Neutrophil (primary cell): ENCODE measurements at regions not wholly inside any gene's neighbourhood (a gene's known extent, or its start where the extent isn't known, plus 50 kb on each side); places are given as distances from the start of the nearest gene placed in this dataset.

Experiments
- H3K27ac ChIP-seq: fragments of 200-600 bp; sonication (generic); 2 replicates; pipeline ENCODE4 v1.5.1; 2016; ENCODE audit warnings: mild to moderate bottlenecking, moderate library complexity
- H3K27me3 ChIP-seq: fragments of 200-600 bp; sonication (generic); 2 replicates; pipeline ENCODE4 v1.6.0; 2016; ENCODE audit warnings: mild to moderate bottlenecking
- H3K36me3 ChIP-seq: fragments of 200-600 bp; sonication (generic); 2 replicates; pipeline ENCODE4 v1.5.1; 2017
- H3K4me1 ChIP-seq, 2 experiments: fragments of 200-600 bp in 1 of 2; sonication (generic) in 1 of 2; 1 replicate in 1 of 2; 2 replicates in 1 of 2; pipeline versions ENCODE4 v1.5.1 to v1.6.1; 2013 to 2016; ENCODE audit warnings: low read depth in 1 of 2, low read length in 1 of 2, mild to moderate bottlenecking in 1 of 2, moderate library complexity in 1 of 2; ENCODE audit not compliant: control insufficient read depth in 1 of 2, insufficient read depth in 1 of 2
- H3K4me3 ChIP-seq, 2 experiments: fragments of 200-600 bp in 1 of 2; sonication (generic) in 1 of 2; 1 replicate in 1 of 2; 2 replicates in 1 of 2; pipeline ENCODE4 v1.5.1; 2013 to 2016; ENCODE audit warnings: low read depth in 1 of 2, low read length in 1 of 2, mild to moderate bottlenecking in 1 of 2, moderate library complexity in 1 of 2
- H3K9me3 ChIP-seq: fragments of 200-600 bp; sonication (generic); 2 replicates; pipeline ENCODE4 v1.5.1; 2016
- TF ChIP-seq, protein P1 (sequence below): fragments of 200-600 bp; sonication (generic); IDR thresholded peaks from 2 replicates; pipeline ENCODE4 v1.5.1; 2016; ENCODE audit warnings: antibody characterized with exemption

DNA sequence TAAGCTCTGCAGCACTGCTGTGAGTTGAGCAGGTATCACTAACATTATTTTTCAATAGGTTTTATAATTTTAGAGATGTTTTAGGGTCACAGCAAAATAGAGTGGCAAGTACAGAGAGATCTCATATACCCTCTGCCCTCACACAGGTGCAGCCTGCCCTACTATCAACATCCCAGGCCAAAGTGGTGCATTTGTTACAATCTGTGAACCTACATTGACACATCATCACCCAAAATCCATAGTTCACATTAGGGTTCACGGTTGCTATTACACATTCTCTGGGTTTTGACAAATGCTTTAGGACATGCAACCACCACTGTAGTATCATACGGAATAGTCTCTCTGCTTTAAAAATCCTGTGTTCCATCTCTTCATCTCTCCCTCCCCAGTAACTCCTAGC, 173.1 kb downstream of the DHX15 start:
- Histone ChIP-seq H3K4me1 (no peaks in the 10 kb centered on the region), H3K27me3 (peaks cover 14% of the 10 kb centered on the region), H3K27ac (no peak overlapping the region), H3K9me3 (no peaks in the 10 kb centered on the region), H3K4me3 (no peak overlapping the region), H3K36me3 (no peaks in the 10 kb centered on the region)
- TF ChIP-seq, protein P1, sequence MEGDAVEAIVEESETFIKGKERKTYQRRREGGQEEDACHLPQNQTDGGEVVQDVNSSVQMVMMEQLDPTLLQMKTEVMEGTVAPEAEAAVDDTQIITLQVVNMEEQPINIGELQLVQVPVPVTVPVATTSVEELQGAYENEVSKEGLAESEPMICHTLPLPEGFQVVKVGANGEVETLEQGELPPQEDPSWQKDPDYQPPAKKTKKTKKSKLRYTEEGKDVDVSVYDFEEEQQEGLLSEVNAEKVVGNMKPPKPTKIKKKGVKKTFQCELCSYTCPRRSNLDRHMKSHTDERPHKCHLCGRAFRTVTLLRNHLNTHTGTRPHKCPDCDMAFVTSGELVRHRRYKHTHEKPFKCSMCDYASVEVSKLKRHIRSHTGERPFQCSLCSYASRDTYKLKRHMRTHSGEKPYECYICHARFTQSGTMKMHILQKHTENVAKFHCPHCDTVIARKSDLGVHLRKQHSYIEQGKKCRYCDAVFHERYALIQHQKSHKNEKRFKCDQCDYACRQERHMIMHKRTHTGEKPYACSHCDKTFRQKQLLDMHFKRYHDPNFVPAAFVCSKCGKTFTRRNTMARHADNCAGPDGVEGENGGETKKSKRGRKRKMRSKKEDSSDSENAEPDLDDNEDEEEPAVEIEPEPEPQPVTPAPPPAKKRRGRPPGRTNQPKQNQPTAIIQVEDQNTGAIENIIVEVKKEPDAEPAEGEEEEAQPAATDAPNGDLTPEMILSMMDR = no peak

- Histone ChIP-seq H3K36me3 (no peaks in the 10 kb centered on the region), H3K9me3 (no peaks in the 10 kb centered on the region), H3K4me1 (no peaks in the 10 kb centered on the region), H3K4me3 (no peak overlapping the region), H3K27me3 (peaks cover 11% of the 10 kb centered on the region), H3K27ac (no peak overlapping the region)
- TF ChIP-seq, protein P1 = no peak
These were observed 175.7 kb downstream of the DHX15 start for GRCh38 chr4:24408640-24409039.

GRCh38 chr4:24405926-24406325, 178.4 kb downstream of the DHX15 start:
- H3K9me3 ChIP-seq = no peaks in the 10 kb centered on the region
- H3K4me3 ChIP-seq = no peak overlapping the region
- H3K27me3 ChIP-seq = peaks cover under 1% of the 10 kb centered on the region
- H3K4me1 ChIP-seq = no peaks in the 10 kb centered on the region
- no peak overlapping the region for H3K27ac ChIP-seq
- no peaks in the 10 kb centered on the region for H3K36me3 ChIP-seq
- TF ChIP-seq, protein P1 = no peak

GRCh38 chr4:24405341-24405740, 179.0 kb downstream of the DHX15 start:
- Histone ChIP-seq H3K36me3 (no peaks in the 10 kb centered on the region), H3K4me1 (no peaks in the 10 kb centered on the region), H3K27me3 (no peaks in the 10 kb centered on the region), H3K4me3 (no peak overlapping the region), H3K27ac (no peak overlapping the region), H3K9me3 (no peaks in the 10 kb centered on the region)
- TF ChIP-seq, protein P1 = no peak

GRCh38 chr4:24404281-24404680, 180.1 kb downstream of the DHX15 start:
- Histone ChIP-seq H3K9me3 (no peaks in the 10 kb centered on the region), H3K4me3 (no peak overlapping the region), H3K36me3 (no peaks in the 10 kb centered on the region), H3K4me1 (no peaks in the 10 kb centered on the region), H3K27ac (no peak overlapping the region), H3K27me3 (no peaks in the 10 kb centered on the region)
- TF ChIP-seq, protein P1 = no peak

DNA sequence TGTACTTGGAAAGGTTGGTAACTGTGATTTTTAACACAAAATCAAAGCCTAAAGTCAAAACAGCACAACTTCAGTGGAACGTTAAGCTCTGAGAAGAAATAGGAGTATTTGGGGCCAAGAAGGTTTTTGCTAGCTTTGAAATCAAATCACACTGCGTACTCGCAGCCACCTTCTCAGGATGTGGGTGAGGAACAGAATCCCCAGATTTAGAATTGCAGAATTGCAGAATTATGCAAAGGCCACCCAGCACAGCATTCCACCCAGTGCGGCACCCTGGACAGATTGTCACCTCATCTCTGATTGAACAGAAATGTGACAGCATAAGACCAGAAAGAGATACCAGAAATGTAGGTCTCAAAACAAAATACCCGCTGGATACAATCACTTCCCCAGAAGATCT, 181.1 kb downstream of the DHX15 start:
- no peaks in the 10 kb centered on the region for H3K36me3 ChIP-seq
- no peaks in the 10 kb centered on the region for H3K4me1 ChIP-seq
- TF ChIP-seq, protein P1 = no peak
- H3K4me3 ChIP-seq = no peak overlapping the region
- H3K9me3 ChIP-seq = no peaks in the 10 kb centered on the region
- H3K27me3 ChIP-seq = no peaks in the 10 kb centered on the region
- H3K27ac ChIP-seq = no peak overlapping the region
